Skin of body (tissue), 1 donor: ENCODE measurements at regions not wholly inside any gene's neighbourhood (a gene's known extent, or its start where the extent isn't known, plus 50 kb on each side); places are given as distances from the start of the nearest gene placed in this dataset.
"Not testable (repeated sequence)": the region's sequence is repeated elsewhere in the genome, so short reads cannot be mapped to it uniquely, and the experiment has no call there.

Experiments
- DNase-seq: peaks from one replicate; lab custom pipeline; 2025; lab: John Stamatoyannopoulos, UW

- DNase-seq: no peak
Measured at GRCh38 chr2:183996825-183997793, 601.2 kb upstream of the ZNF804A start.

GRCh38 chr2:183998041-183998796 is 600.1 kb upstream of the ZNF804A start:
- no peak for DNase-seq

GRCh38 chr2:183998797-183999190 is 599.5 kb upstream of the ZNF804A start:
- DNase-seq: no peak

GRCh38 chr2:184004289-184004947 is 593.9 kb upstream of the ZNF804A start:
- DNase-seq: no peak

- DNase-seq: no peak
Measured at GRCh38 chr2:184004948-184005672, 593.2 kb upstream of the ZNF804A start.

GRCh38 chr2:184006998-184007397 is 591.3 kb upstream of the ZNF804A start:
- DNase-seq: no peak

- DNase-seq: no peak
Measured at GRCh38 chr2:184026961-184027360, 571.4 kb upstream of the ZNF804A start.

- DNase-seq: no peak
Measured at GRCh38 chr2:184030245-184030644, 568.1 kb upstream of the ZNF804A start.

- DNase-seq: no peak
Measured at GRCh38 chr2:184030989-184031388, 567.3 kb upstream of the ZNF804A start.

- DNase-seq: no peak
Measured at GRCh38 chr2:184031402-184032147, 566.8 kb upstream of the ZNF804A start.

- no peak for DNase-seq
Measured at GRCh38 chr2:184032983-184033382, 565.3 kb upstream of the ZNF804A start.

- no peak for DNase-seq
Measured at GRCh38 chr2:184037273-184037672, 561.1 kb upstream of the ZNF804A start.

- no peak for DNase-seq
Measured at GRCh38 chr2:184039493-184039892, 558.8 kb upstream of the ZNF804A start.

GRCh38 chr2:184040230-184040629 is 558.1 kb upstream of the ZNF804A start:
- no peak for DNase-seq

GRCh38 chr2:184041077-184041476 is 557.3 kb upstream of the ZNF804A start:
- DNase-seq: no peak

- DNase-seq: no peak
Measured at GRCh38 chr2:184041777-184042176, 556.6 kb upstream of the ZNF804A start.

- no peak for DNase-seq
Measured at GRCh38 chr2:184047536-184047935, 550.8 kb upstream of the ZNF804A start.

GRCh38 chr2:184049566-184049965 is 548.8 kb upstream of the ZNF804A start:
- no peak for DNase-seq

- no peak for DNase-seq
Measured at GRCh38 chr2:184053326-184053725, 545.0 kb upstream of the ZNF804A start.

- DNase-seq: not testable (repeated sequence)
Measured at GRCh38 chr2:184054419-184054818, 543.9 kb upstream of the ZNF804A start.
